ENCODE measurements at regions not wholly inside any gene's neighbourhood (a gene's known extent, or its start where the extent isn't known, plus 50 kb on each side); places are given as distances from the start of the nearest gene placed in this dataset.
"Not testable (repeated sequence)": the region's sequence is repeated elsewhere in the genome, so short reads cannot be mapped to it uniquely, and the experiment has no call there.

DNA sequence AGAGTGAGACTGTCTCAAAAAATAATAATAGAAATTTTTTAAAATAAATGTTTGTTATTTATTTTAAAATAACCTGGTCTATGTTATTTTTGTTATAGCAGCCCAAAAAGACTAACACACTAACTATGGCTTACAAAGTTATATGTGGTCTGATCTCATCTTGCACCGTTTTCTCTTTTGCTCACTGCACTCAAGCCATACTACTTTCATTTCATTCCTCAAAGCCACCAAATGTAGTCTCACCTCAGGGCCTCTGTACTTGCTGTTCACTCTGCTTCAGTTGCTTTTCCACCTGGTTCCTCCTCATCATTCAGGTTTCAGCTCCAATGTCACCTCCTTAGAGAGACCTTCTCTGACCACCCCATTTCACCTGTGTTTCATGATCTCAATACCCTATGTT, 55.2 kb upstream of the MDM1 start:
- DNase-seq, result no peak

DNA sequence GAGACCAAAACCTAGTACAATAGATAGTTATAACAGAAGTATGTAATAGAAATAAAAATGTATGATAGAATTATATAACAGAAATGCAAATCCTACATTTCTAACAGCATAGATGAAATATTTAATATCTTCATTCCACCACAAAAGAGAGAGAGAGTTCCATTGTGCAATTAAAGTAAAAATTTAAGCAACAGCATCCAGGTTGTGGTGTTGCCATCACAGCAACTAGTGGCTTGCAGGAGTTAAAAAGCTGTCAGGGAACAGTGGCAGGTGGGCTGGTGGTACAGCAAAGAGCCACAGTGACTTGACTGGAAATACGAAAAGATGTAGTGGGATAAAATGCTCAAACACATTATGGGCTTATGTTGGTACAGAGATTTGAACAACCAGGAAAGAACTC, 57.1 kb upstream of the MDM1 start:
- DNase-seq, result no peak

DNA sequence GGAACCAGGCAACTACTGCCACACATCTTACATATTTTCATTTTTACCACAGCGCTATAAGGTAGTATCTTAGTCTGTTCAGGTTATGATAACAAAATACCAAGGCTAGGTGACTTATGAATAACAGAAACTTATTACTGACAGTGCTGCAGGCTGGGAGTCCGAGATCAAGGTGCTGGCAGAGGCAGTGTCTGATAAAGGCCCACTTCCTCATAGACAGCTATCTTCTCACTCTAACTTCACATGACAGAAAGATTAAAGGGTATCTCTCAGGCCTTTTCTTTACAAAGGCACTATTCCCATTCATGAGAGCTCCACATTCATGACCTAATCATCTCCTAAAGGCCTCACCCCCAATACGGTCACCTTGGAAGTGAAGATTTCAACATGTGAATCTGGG, 59.8 kb upstream of the MDM1 start:
- DNase-seq, result no peak

DNA sequence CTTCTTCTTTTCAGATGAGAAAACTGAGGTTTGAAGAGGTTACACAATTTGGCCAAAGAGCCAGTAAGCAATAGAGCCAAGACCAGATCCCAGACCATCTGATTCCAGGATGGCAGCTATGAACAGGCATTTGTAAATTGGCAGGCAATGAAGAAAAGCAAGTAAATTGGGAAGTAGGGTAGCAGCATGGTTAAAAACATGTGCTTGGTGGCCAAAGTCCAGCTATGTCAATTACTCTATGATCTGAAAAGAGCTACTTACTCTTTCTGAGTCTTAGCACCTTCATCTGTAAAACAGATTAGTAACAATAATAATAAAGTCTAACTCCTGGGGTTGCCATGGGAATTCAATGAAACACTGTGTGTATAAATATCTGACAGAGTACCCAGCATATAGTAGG, 60.2 kb upstream of the MDM1 start:
- DNase-seq, result no peak

DNA sequence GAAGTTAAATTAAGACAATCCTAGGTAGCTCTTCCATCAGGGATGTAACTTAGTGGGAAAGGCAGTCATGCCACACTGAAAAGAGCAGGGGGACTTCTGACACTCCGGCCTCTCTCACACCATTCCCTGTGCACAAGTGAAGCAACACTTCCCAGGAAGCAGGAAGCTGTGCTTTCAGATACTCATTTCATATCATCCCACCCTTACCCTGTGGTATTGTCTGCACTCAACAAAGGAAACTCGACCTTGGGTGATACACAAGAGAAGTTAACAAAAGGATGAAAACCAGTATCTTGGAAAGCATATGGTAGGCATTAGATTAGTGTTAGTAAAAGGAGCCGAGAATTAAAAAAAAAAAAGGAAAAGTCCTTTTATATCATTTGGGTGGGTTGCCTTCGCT, 61.3 kb upstream of the MDM1 start:
- no peak for DNase-seq

DNA sequence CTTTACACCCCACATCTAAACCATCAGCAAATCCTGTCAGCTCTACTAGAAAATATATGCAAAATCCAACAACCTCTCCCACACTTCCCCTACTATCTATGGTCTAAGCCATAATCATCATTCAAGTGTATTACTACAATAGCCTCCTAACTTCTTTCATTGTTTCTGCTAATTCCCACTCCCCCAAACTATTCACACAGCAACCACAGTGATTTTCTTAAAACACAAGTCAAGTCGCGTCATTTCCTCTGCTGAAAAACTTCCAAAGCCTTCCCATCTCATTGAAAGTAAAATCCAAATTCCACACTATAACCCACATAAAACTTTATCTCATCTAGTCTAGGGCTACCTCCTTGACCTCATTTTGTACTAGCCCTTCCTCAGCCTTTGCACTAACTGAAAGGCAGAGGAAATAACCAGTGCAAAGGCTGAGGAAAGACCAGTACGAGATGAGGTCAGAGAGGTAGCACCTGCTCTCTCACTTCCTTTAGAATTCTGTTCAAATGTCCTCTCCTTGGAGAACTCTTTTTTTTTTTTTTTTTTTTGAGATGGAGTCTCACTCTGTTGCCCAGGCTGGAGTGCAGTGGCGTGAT, 65.5 kb upstream of the MDM1 start:
- no peak for DNase-seq

DNA sequence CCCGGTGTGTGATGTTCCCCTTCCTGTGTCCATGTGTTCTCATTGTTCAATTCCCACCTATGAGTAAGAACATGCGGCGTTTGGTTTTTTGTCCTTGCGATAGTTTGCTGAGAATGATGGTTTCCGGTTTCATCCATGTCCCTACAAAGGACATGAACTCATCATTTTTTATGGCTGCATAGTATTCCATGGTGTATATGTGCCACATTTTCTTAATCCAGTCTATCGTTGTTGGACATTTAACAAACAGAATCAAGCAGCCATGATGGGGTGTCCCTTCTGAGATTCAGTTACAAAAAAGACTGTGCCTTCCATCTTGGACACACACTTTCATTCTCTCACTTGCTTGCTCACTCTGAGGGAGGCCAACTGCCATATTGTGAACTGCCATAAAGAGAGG, 66.5 kb upstream of the MDM1 start:
- not testable (repeated sequence) for DNase-seq

DNA sequence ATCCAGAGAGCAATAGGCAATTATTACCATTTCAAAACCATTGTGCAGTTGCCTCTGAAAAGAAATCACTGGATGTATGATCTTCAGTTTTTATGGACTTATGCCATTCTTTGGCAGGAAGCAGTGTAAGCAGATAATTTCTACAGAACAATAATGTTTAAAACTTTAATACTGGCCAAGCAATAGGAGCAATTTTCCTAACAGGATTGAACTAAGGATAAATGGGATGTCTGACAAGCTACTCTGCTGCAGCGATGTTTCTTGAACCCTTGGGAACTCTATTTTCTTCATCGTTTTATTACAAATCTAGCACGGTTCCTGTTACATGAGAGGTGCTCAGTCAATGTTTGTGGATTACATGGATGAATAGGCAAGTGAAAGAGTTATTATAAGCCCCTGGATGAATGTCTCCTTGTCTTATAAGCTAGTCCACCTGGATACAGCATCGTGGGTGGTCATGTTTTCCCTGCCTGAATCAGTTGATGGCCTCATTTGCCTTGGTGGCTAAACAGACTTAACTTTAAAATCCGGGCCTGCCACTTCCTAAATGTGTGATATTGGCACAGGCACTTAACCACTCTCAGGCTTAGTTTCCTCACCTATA, 68.2 kb upstream of the MDM1 start:
- DNase-seq, result no peak

DNA sequence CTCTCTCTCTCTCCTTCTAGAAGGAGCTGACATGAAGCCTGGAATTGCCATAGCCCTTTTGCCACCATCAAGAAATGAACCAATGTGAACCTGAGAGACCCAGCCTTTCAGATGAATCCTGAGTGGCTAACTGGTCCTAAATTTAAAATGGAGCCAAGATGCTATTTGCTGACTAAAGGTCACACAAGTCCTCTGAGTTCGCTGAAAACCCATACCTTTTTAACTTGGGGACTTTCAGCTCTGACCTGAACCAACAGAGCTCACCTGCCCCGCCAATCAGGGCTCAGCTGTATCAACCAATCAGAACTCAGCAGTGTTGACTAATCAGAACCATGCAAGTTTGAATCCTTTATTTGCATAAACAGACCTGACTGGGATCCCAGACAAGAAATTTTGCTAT, 70.3 kb upstream of the MDM1 start:
- no peak for DNase-seq

DNA sequence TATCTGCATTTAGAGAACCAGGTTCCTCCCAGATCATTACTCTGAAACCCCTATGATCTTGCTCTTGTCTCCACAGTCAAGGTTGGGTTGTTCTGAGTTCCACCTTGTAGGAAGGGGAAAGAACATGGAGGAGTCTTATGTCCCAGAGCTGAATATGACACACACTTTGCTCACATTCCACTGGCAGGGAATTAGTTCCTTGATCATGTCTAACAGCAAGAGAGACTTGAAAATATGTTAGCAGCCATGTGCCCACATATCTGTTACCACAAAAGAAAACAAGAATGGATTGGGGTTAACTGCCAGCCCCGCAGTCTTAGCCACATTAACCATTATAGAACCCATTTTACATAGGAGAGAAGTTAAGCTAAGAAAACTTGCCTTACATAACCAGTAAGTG, 71.1 kb upstream of the MDM1 start:
- no peak for DNase-seq

DNA sequence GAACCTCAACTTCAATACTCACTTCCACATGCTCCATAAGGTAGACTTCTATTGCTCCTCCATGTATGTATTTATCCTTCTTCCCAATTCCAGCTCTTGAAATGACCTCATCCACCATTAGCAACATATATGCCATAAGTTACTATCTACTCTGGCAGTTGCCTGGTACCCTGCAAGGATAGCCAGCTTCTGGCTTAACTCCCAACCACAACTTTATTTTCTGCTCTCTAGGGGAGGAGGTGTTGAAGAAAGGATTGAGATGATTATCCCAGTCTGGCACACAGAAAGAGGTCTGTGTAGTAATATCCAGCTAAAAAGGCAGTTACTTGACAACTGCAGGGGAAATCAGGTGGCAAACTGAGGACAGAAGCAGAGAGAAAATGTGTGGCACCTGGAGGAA, 71.5 kb upstream of the MDM1 start:
- no peak for DNase-seq

DNA sequence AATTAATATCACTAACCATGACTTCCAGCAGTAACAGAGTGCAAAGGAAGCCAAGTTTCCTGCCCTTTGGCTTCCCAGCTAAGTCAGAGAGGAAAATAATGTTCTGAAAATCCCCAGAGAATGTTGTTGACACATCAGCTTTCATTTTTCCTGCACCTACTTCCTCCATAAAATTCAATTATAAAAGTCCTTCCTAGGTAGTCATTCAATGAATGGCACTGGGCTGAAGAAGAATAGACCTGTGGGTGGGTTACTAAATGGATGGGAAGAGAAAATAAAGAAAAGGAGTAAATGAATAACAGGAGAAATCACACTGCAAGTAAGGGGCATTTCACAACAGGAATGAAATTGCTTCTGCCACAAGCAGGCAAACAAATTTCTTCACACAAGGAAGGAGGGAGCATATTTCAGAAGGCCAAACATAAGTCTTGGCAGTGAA, 73.2 kb upstream of the MDM1 start:
- no peak for DNase-seq

DNA sequence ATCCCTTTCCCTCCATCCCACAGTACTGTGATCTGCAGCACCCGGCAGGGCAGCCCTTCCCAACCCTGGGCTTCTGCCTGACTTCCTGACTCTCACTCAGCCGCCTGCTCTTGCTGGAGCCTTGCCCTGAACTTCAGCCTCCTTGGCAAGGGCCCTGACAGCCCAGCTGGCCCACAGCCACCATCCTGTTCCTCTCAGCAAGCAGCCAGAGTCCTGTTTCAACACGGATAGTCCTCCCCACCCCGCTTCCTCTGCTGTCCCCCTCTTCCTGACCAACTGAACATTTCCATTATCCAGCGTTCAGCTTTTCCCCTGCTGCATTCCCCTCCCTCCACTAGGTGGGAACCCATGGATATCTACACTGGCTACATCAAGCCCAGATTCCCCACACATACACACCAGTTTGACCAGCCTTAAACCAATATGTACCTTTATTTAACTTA, 74.0 kb upstream of the MDM1 start:
- DNase-seq, result peak in 50 of 56 donors; percentile 3 to 70 (median 33)

DNA sequence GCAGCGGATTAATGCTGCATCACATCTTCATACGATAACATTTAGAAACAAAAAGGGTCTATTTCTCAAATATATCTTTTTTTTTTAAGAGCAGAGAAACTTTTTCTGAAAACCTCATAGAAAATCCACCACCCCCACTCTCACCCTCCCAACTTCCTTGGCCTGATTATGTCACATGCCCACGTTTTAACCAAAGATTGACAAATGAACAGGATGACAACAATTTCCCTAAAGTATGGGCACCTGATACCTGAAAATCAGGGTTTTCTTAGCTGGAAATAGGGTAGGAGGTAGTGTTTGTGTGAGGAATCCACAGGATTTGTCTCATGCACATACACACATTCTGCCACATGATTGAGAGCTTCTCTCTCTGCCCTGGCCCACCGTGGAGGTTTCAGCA, 74.7 kb upstream of the MDM1 start:
- no peak for DNase-seq

DNA sequence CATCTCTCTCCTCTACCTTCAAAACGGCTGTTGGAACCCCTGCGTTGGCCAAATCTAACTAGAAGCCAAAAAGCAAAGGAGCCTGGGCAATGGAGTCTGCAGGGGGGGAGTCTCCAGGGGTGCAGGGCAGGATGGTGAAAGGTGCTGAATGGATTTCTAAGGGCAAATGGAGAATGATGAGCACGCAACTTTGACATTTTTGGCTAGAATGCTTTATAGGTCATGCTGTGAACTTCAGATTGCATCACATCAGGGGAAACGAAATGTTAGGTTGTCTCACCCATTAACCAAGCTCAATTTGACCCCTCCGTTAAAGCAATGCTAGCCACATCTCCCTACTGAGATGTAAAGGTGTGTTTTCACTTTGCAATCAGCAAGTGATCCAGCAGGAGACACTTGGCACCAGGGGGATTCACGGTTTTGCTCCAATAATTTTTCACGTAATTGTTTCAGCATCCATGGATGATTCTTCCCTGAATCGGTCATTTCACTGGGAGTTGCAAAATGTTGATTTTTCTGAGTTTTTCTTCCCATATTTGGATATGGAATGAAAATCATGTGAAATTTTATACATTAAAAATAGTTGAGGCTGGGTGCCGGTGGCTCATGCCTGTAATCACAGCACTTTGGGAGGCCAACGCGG, 78.0 kb upstream of the MDM1 start:
- DNase-seq, result no peak

DNA sequence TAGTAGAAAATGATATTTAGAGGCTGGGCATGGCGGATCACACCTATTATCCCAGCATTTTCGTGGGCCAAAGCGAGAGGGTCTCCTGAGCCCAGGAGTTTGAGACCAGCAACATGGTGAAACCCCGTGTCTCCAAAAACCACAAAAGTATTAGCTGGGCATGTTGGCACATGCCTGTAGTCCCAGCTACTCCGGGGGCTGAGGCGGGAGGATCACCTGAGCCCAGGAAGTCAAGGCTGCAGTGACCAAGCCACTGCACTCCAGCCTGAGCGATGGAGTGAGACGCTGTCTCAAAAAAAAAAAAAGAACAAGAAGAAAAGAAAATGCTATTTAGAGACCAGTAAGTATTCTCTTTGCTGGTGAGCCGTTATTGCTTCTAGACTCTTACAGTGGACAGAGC, 79.2 kb upstream of the MDM1 start:
- DNase-seq, result no peak

DNA sequence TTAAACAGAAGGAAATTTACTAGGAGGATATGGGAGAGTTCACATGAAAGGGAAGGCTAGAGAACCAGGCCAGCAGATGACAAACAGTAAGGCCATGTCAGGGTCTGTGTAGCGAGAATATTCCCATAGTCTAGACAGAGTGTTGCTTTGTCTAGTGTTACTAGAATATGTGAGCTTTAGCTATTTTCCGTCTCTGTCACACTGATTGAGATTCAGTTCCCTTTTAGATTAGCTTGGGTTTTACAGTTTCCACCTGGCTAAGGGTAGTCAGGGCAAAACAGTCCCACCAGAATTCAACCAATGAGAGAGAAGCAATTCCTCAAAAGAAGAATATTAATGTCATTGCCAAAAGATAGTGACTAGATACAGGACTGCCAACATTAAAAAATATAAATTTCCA, 82.8 kb upstream of the MDM1 start:
- DNase-seq, result no peak

DNA sequence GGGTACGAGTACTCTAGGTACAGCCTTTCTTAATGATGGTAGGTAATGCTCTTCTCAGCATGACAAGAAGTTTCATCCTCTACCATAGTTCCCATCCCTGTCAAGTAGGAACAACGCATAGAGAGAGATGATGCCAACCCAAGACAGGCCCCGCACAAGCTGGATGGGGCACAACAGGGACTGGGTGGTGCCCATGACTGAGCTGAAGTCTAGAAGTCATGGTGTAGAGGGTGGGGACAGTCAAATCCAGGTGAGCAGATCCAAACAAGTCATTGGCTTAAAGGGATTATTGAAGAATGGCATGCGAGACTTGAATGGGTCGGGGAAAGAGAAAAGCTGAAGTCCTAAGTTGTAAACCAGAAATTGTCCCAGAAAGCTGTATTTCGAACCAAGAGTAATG, 84.2 kb upstream of the MDM1 start:
- DNase-seq, result no peak

DNA sequence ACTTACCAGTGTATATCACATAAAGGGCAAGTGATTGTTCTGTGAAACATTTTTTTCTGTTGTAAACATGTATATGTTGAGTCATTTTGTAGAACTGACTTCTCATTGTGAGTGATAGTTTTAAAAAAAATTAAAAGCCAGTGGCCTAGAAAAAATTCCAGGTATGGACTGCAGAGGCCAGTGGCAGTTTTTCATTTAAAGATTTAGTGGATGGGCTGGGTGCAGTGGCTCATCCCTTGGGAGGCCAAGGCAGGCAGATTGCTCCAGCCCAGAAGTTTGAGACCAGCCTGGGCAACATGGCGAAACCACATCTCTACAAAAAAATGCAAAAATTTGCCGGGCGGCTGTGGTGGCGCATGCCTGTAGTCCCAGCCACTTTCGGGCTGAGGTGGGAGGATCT, 84.7 kb upstream of the MDM1 start:
- DNase-seq, result no peak

DNA sequence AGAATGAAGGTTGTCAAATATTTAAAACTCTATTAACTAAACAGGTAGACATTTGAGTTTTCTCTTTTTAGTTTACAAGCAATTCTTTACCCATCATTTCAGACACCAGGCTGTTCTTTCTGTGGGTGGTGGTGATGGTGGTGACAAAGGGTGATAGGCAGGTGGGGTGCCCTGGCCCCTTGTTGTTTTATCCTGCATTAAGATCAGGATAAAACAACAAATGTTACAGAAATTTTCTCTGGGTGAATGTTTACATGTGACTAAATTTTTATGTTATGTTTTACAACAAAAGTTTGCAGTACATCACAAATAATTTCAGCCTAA, 85.9 kb upstream of the MDM1 start:
- DNase-seq, result no peak

DNA sequence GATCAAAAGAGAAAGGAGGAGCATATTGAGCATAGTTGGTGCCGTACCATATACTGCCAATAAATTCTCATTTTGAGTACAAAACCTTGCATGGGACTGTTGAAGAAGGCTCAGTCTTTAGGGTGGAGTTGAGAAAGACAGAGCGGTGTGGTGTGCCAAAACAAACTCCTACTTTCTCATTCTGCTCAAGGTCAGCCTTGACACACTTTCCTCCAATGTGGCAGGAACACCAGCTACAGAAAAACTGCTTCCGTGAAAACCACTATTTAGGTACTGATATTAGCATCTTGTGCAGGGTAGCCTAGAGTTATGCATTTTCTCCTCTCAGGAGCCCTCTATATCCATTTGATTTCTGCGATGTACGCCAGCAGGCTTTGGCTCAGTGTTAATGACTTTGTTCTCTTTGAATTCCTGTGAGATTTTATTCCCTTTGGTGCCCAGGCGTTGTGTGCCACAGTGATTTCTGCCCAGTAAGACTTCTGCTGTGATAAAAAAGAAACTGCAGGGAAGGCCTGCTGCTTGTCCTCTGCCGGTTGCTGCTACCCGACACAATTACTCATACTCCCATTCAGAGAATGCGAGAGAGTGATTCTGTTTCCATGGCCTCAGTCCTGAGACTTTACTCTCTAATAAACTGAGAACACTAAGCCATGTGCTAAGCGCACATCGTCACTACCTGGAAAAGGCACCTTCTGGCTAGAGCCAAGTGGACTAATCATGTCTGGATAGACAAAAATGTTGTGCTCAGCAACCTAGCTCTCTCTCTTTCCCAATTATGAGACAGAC, 88.3 kb upstream of the MDM1 start:
- DNase-seq, result peak in 14 of 56 donors; percentile 0 to 43 (median 4)

DNA sequence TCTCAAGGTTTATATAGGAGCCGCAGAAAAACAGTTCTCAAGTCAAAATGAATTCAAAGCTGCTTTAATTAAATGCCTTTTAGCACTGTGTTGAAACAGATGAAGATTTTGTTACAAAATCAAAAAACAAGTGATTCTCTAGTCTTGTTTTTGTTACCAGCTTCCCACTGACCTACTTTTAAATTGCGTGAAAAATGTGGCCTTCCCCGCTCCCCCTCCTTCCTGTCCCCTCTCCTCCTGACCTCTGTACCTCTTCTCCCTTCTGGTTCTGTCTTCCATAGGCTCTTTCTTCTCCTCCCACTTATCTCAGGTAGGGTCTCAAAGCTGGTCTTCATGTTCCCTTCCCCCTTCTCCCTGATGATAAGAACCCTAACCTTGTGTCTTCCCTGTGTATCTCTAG, 90.0 kb upstream of the MDM1 start:
- DNase-seq, result no peak

Measured in amygdala (tissue), 56 donors.